Mesendoderm (in vitro differentiated cells): ENCODE measurements at regions not wholly inside any gene's neighbourhood (a gene's known extent, or its start where the extent isn't known, plus 50 kb on each side); places are given as distances from the start of the nearest gene placed in this dataset.
A peak's percentile ranks its signal among the peaks of the same experiment; 100 is the strongest.

Experiments used
- DNase-seq: peaks from one replicate; pipeline ENCODE4 v3.0.0; 2013
- H2AK5ac ChIP-seq: 2 replicates; pipeline ENCODE4 v1.6.1; 2013; ENCODE audit warnings: low read length, inconsistent platforms
- H2BK120ac ChIP-seq: 2 replicates; pipeline ENCODE4 v1.6.1; 2013; ENCODE audit warnings: low read depth, mild to moderate bottlenecking, low read length, moderate library complexity, mixed read lengths
- H2BK15ac ChIP-seq: replicated peaks from 2 replicates; pipeline ENCODE4 v1.6.1; 2013; ENCODE audit warnings: low read depth, mild to moderate bottlenecking, moderate library complexity
- H2BK5ac ChIP-seq: 2 replicates; pipeline ENCODE4 v1.6.1; 2013; ENCODE audit warnings: low read length, inconsistent platforms
- H3K18ac ChIP-seq: 2 replicates; pipeline ENCODE4 v1.6.1; 2013; ENCODE audit warnings: mild to moderate bottlenecking, low read length, mixed read lengths
- H3K23ac ChIP-seq: one replicate; pipeline ENCODE4 v1.6.1; 2013; ENCODE audit warnings: low read length
- H3K27ac ChIP-seq: 2 replicates; pipeline ENCODE4 v1.5.1; 2013; ENCODE audit warnings: low read depth, mild to moderate bottlenecking, inconsistent platforms, low read length, moderate library complexity
- H3K27me3 ChIP-seq: 2 replicates; pipeline ENCODE4 v1.6.1; 2013; ENCODE audit warnings: low read length, control low read depth, mild to moderate bottlenecking, inconsistent platforms; ENCODE audit not compliant: insufficient read depth, poor library complexity
- H3K36me3 ChIP-seq: 2 replicates; pipeline ENCODE4 v1.6.1; 2013; ENCODE audit warnings: low read length, inconsistent platforms; ENCODE audit not compliant: control insufficient read depth, insufficient read depth
- H3K4ac ChIP-seq: one replicate; pipeline ENCODE4 v1.6.1; 2013; ENCODE audit warnings: low read depth, mild to moderate bottlenecking, low read length, moderate library complexity
- H3K4me1 ChIP-seq: 2 replicates; pipeline ENCODE4 v1.6.1; 2013; ENCODE audit warnings: low read depth, low read length, inconsistent platforms; ENCODE audit not compliant: control insufficient read depth
- H3K4me2 ChIP-seq: 2 replicates; pipeline ENCODE4 v1.6.1; 2013; ENCODE audit warnings: low read length
- H3K4me3 ChIP-seq: 2 replicates; pipeline ENCODE4 v1.5.1; 2013; ENCODE audit warnings: mild to moderate bottlenecking, low read length
- H3K56ac ChIP-seq: one replicate; pipeline ENCODE4 v1.6.1; 2013; ENCODE audit warnings: low read length
- H3K79me1 ChIP-seq: 2 replicates; pipeline ENCODE4 v1.6.1; 2013; ENCODE audit warnings: low read length, inconsistent platforms
- H3K79me2 ChIP-seq: 2 replicates; pipeline ENCODE4 v1.6.1; 2013; ENCODE audit warnings: mild to moderate bottlenecking, low read length; ENCODE audit not compliant: control insufficient read depth, insufficient read depth
- H3K9ac ChIP-seq: 2 replicates; pipeline ENCODE4 v1.6.1; 2013; ENCODE audit warnings: low read length, inconsistent platforms
- H4K5ac ChIP-seq: one replicate; pipeline ENCODE4 v1.6.1; 2013; ENCODE audit warnings: low read length
- H4K8ac ChIP-seq: one replicate; pipeline ENCODE4 v1.6.1; 2013; ENCODE audit warnings: low read depth, mild to moderate bottlenecking, control low read depth, low read length, moderate library complexity
- WGBS: extraction: QIAGEN DNeasy Blood & Tissue Kit; methylation state at CpG from one replicate; pipeline ENCODE4 v1.1.7; 2013; ENCODE audit warnings: low lambda C conversion rate, missing lambda C conversion rate; ENCODE audit not compliant: insufficient coverage; ENCODE audit errors: extremely low coverage; 5-methylcytosine and 5-hydroxymethylcytosine counted together

GRCh38 chr16:31693733-31694132 lies 166.0 kb downstream of the AHSP start:
- no peak overlapping the region for H4K8ac ChIP-seq

GRCh38 chr16:31694461-31694860 lies 166.8 kb downstream of the AHSP start:
- no peak overlapping the region for H3K23ac ChIP-seq
- no peak overlapping the region for H3K18ac ChIP-seq
- no peaks in the 10 kb centered on the region for H3K79me1 ChIP-seq
- no CpG with 5 or more reads among the region's 2 CpGs for WGBS
- H2AK5ac ChIP-seq, result no peak overlapping the region
- no peaks in the 10 kb centered on the region for H3K27me3 ChIP-seq
- no peak overlapping the region for H3K4ac ChIP-seq
- no peak overlapping the region for H3K4me2 ChIP-seq
- H3K27ac ChIP-seq, result no peak overlapping the region
- no peak overlapping the region for H3K9ac ChIP-seq
- H3K56ac ChIP-seq, result no peak overlapping the region
- H2BK15ac ChIP-seq, result no peak overlapping the region
- H4K5ac ChIP-seq, result no peak overlapping the region
- no peaks in the 10 kb centered on the region for H3K36me3 ChIP-seq
- H4K8ac ChIP-seq, result no peak overlapping the region
- H2BK120ac ChIP-seq, result no peak overlapping the region
- H3K79me2 ChIP-seq, result no peaks in the 10 kb centered on the region
- no peak for DNase-seq
- no peak overlapping the region for H3K4me3 ChIP-seq
- no peak overlapping the region for H2BK5ac ChIP-seq
- H3K4me1 ChIP-seq, result no peaks in the 10 kb centered on the region

More at GRCh38 chr16:31693733-31694132, 166.0 kb downstream of the AHSP start:
- H3K4me3 ChIP-seq, result no peak overlapping the region
- H3K27me3 ChIP-seq, result no peaks in the 10 kb centered on the region
- no peaks in the 10 kb centered on the region for H3K79me2 ChIP-seq
- H2BK5ac ChIP-seq, result no peak overlapping the region
- H3K36me3 ChIP-seq, result no peaks in the 10 kb centered on the region
- no peak overlapping the region for H2BK15ac ChIP-seq
- WGBS, result no CpG with 5 or more reads among the region's 6 CpGs
- no peaks in the 10 kb centered on the region for H3K4me1 ChIP-seq
- no peak overlapping the region for H2AK5ac ChIP-seq
- no peak overlapping the region for H3K23ac ChIP-seq
- H3K4ac ChIP-seq, result no peak overlapping the region
- no peak overlapping the region for H3K9ac ChIP-seq
- no peak overlapping the region for H4K5ac ChIP-seq
- H2BK120ac ChIP-seq, result no peak overlapping the region
- no peak overlapping the region for H3K27ac ChIP-seq
- no peak overlapping the region for H3K4me2 ChIP-seq
- DNase-seq, result no peak
- no peaks in the 10 kb centered on the region for H3K79me1 ChIP-seq
- no peak overlapping the region for H3K18ac ChIP-seq
- no peak overlapping the region for H3K56ac ChIP-seq

GRCh38 chr16:31695667-31696066 lies 168.0 kb downstream of the AHSP start:
- no peaks in the 10 kb centered on the region for H3K79me1 ChIP-seq
- H3K36me3 ChIP-seq, result no peaks in the 10 kb centered on the region
- no peak overlapping the region for H3K56ac ChIP-seq
- H2BK15ac ChIP-seq, result no peak overlapping the region
- no peak overlapping the region for H3K9ac ChIP-seq
- no peak overlapping the region for H3K27ac ChIP-seq
- H3K4me1 ChIP-seq, result no peaks in the 10 kb centered on the region
- H3K27me3 ChIP-seq, result no peaks in the 10 kb centered on the region
- no peak overlapping the region for H2AK5ac ChIP-seq
- no peak overlapping the region for H2BK120ac ChIP-seq
- WGBS, result no CpG with 5 or more reads among the region's 4 CpGs
- no peak overlapping the region for H3K4ac ChIP-seq
- DNase-seq, result no peak
- H3K4me3 ChIP-seq, result no peak overlapping the region
- no peak overlapping the region for H3K4me2 ChIP-seq
- no peaks in the 10 kb centered on the region for H3K79me2 ChIP-seq
- H2BK5ac ChIP-seq, result no peak overlapping the region
- no peak overlapping the region for H3K23ac ChIP-seq
- H3K18ac ChIP-seq, result no peak overlapping the region
- no peak overlapping the region for H4K8ac ChIP-seq
- H4K5ac ChIP-seq, result no peak overlapping the region

- Histone ChIP-seq H2BK15ac (no peak overlapping the region), H3K27me3 (no peaks in the 10 kb centered on the region), H3K4me2 (no peak overlapping the region), H3K4ac (no peak overlapping the region), H3K18ac (no peak overlapping the region), H3K56ac (no peak overlapping the region), H3K27ac (no peak overlapping the region), H3K36me3 (no peaks in the 10 kb centered on the region), H2AK5ac (no peak overlapping the region), H3K4me1 (peaks cover 2% of the 10 kb centered on the region), H3K23ac (no peak overlapping the region), H3K79me1 (peaks cover 4% of the 10 kb centered on the region), H4K8ac (no peak overlapping the region), H3K4me3 (no peak overlapping the region), H2BK5ac (no peak overlapping the region), H2BK120ac (no peak overlapping the region), H4K5ac (no peak overlapping the region), H3K9ac (no peak overlapping the region), H3K79me2 (peaks cover 9% of the 10 kb centered on the region)
- DNase-seq, result peak; percentile 50
- no CpG with 5 or more reads among the region's 8 CpGs for WGBS
These were observed 169.5 kb downstream of the AHSP start for GRCh38 chr16:31696968-31697743.

- Histone ChIP-seq H3K56ac (no peak overlapping the region), H3K4ac (no peak overlapping the region), H2BK5ac (no peak overlapping the region), H3K79me1 (peaks cover 9% of the 10 kb centered on the region), H4K5ac (no peak overlapping the region), H3K36me3 (no peaks in the 10 kb centered on the region), H3K79me2 (peaks cover 9% of the 10 kb centered on the region), H2BK120ac (no peak overlapping the region), H2AK5ac (no peak overlapping the region), H4K8ac (no peak overlapping the region), H3K23ac (no peak overlapping the region), H2BK15ac (no peak overlapping the region), H3K27ac (no peak overlapping the region), H3K18ac (no peak overlapping the region), H3K9ac (no peak overlapping the region), H3K4me2 (no peak overlapping the region), H3K4me1 (peaks cover 2% of the 10 kb centered on the region), H3K4me3 (no peak overlapping the region), H3K27me3 (no peaks in the 10 kb centered on the region)
- no peak for DNase-seq
- no CpG with 5 or more reads among the region's 4 CpGs for WGBS
These were observed 170.0 kb downstream of the AHSP start for GRCh38 chr16:31697744-31698125.

- Histone ChIP-seq H2BK120ac (no peak overlapping the region), H3K4me1 (peaks cover 2% of the 10 kb centered on the region), H3K4ac (no peak overlapping the region), H3K27me3 (no peaks in the 10 kb centered on the region), H3K27ac (no peak overlapping the region), H2BK15ac (no peak overlapping the region), H3K18ac (no peak overlapping the region), H2BK5ac (no peak overlapping the region), H3K9ac (no peak overlapping the region), H2AK5ac (no peak overlapping the region), H4K8ac (no peak overlapping the region), H3K56ac (no peak overlapping the region), H3K36me3 (peaks cover 5% of the 10 kb centered on the region), H3K4me2 (no peak overlapping the region), H4K5ac (no peak overlapping the region), H3K79me1 (peaks cover 10% of the 10 kb centered on the region), H3K4me3 (no peak overlapping the region), H3K79me2 (peaks cover 9% of the 10 kb centered on the region), H3K23ac (no peak overlapping the region)
- WGBS, result no CpG with 5 or more reads among the region's 2 CpGs
- no peak for DNase-seq
These were observed 171.2 kb downstream of the AHSP start for GRCh38 chr16:31698901-31699300.
